SK-N-SH treated with all-trans-retinoic acid at 6 μM for 48 hours (cell line): ENCODE measurements at regions not wholly inside any gene's neighbourhood (a gene's known extent, or its start where the extent isn't known, plus 50 kb on each side); places are given as distances from the start of the nearest gene placed in this dataset.
"Not testable (repeated sequence)": the region's sequence is repeated elsewhere in the genome, so short reads cannot be mapped to it uniquely, and the experiment has no call there.

Experiments used
- ATAC-seq: fragments of 200-7000 bp; cut with Tn5 transposase; 3 replicates; pipeline ENCODE4 v1.9.1; 2020; ENCODE audit warnings: mild to moderate bottlenecking, moderate library complexity
- ARNTL ChIP-seq: fragments of 450-650 bp; formaldehyde crosslinking; IDR thresholded peaks from 2 replicates; pipeline ENCODE4 v1.5.0; 2020; ENCODE audit warnings: low read depth, mild to moderate bottlenecking, moderate library complexity, borderline replicate concordance
- CREB5 ChIP-seq: fragments of 250-450 bp; sonication (Bioruptor Pico); IDR thresholded peaks from 2 replicates; pipeline ENCODE4 v1.5.1; 2020; ENCODE audit warnings: low read depth, mild to moderate bottlenecking, moderate library complexity
- CSDC2 ChIP-seq: fragments of 250-450 bp; sonication (Bioruptor Pico); IDR thresholded peaks from 2 replicates; pipeline ENCODE4 v1.5.0; 2020; ENCODE audit warnings: mild to moderate bottlenecking, moderate library complexity
- CSRNP3 ChIP-seq: fragments of 250-450 bp; sonication (Bioruptor Pico); IDR thresholded peaks from 2 replicates; pipeline ENCODE4 v1.5.1; 2021; ENCODE audit warnings: mild to moderate bottlenecking, moderate library complexity
- ESRRG ChIP-seq: fragments of 250-450 bp; sonication (Bioruptor Pico); IDR thresholded peaks from 2 replicates; pipeline ENCODE4 v1.6.1; 2021; ENCODE audit warnings: mild to moderate bottlenecking
- ISL1 ChIP-seq: fragments of 250-450 bp; sonication (Bioruptor Pico); IDR thresholded peaks from 2 replicates; pipeline ENCODE4 v2.1.2; 2022; ENCODE audit warnings: mild to moderate bottlenecking, moderate library complexity
- OSR1 ChIP-seq: fragments of 250-450 bp; sonication (Bioruptor Pico); IDR thresholded peaks from 2 replicates; pipeline ENCODE4 v1.8.0; 2022; ENCODE audit warnings: moderate library complexity, mild to moderate bottlenecking, inconsistent platforms
- PATZ1 ChIP-seq: fragments of 250-450 bp; sonication (Bioruptor Pico); IDR thresholded peaks from 2 replicates; pipeline ENCODE4 v1.8.0; 2020; ENCODE audit warnings: mild to moderate bottlenecking, moderate library complexity, borderline replicate concordance
- PPARA ChIP-seq: fragments of 250-450 bp; sonication (Bioruptor Pico); IDR thresholded peaks from 2 replicates; pipeline ENCODE4 v1.5.0; 2020; ENCODE audit warnings: mild to moderate bottlenecking, borderline replicate concordance
- RARB ChIP-seq: fragments of 250-450 bp; sonication (Bioruptor Pico); IDR thresholded peaks from 2 replicates; pipeline ENCODE4 v1.8.0; 2021; ENCODE audit warnings: mild to moderate bottlenecking, moderate library complexity
- SNAI2 ChIP-seq: fragments of 250-450 bp; sonication (Bioruptor Pico); IDR thresholded peaks from 2 replicates; pipeline ENCODE4 v1.5.0; 2020; ENCODE audit warnings: mild to moderate bottlenecking, moderate library complexity
- TCF4 ChIP-seq: fragments of 250-450 bp; sonication (Bioruptor Pico); IDR thresholded peaks from 2 replicates; pipeline ENCODE4 v1.8.0; 2021; ENCODE audit warnings: mild to moderate bottlenecking, moderate library complexity, borderline replicate concordance
- TSHZ2 ChIP-seq: fragments of 250-450 bp; sonication (Bioruptor Pico); IDR thresholded peaks from 2 replicates; pipeline ENCODE4 v1.5.0; 2020; ENCODE audit warnings: mild to moderate bottlenecking, moderate library complexity
- ZC3H10 ChIP-seq: fragments of 250-450 bp; sonication (Bioruptor Pico); IDR thresholded peaks from 2 replicates; pipeline ENCODE4 v1.5.1; 2021; ENCODE audit warnings: mild to moderate bottlenecking, moderate library complexity
- ZFP3 ChIP-seq: fragments of 250-450 bp; sonication (Bioruptor Pico); IDR thresholded peaks from 2 replicates; pipeline ENCODE4 v1.5.0; 2020; ENCODE audit warnings: mild to moderate bottlenecking, moderate library complexity
- ZNF565 ChIP-seq: fragments of 450-650 bp; formaldehyde crosslinking; conservative IDR thresholded peaks from 2 replicates; pipeline ENCODE4 v1.5.0; 2020; ENCODE audit warnings: low read depth, mild to moderate bottlenecking, moderate library complexity
- ZNF70 ChIP-seq: fragments of 450-650 bp; formaldehyde crosslinking; IDR thresholded peaks from 2 replicates; pipeline ENCODE4 v1.5.0; 2020; ENCODE audit warnings: mild to moderate bottlenecking, moderate library complexity
- ZNF8 ChIP-seq: fragments of 450-650 bp; formaldehyde crosslinking; IDR thresholded peaks from 2 replicates; pipeline ENCODE4 v1.5.0; 2020; ENCODE audit warnings: mild to moderate bottlenecking, moderate library complexity
- TF ChIP-seq, protein P1 (sequence below): fragments of 250-450 bp; sonication (Bioruptor Pico); IDR thresholded peaks from 2 replicates; pipeline ENCODE4 v1.8.0; 2021; ENCODE audit warnings: low read depth, mild to moderate bottlenecking, moderate library complexity, borderline replicate concordance

- ATAC-seq: no peak
- no peak for TF ChIP-seq PPARA (CRISPR knock-in tag)
- TF ChIP-seq ESRRG: no peak
- TF ChIP-seq CREB5 (CRISPR knock-in tag): no peak
- no peak for TF ChIP-seq ZNF70 (CRISPR knock-in tag)
- TF ChIP-seq ZNF8: no peak
- TF ChIP-seq OSR1: no peak
- TF ChIP-seq TCF4 (CRISPR knock-in tag): no peak
- no peak for TF ChIP-seq RARB
- TF ChIP-seq SNAI2 (CRISPR knock-in tag): no peak
- TF ChIP-seq ISL1 (CRISPR knock-in tag): no peak
- TF ChIP-seq, protein P1, sequence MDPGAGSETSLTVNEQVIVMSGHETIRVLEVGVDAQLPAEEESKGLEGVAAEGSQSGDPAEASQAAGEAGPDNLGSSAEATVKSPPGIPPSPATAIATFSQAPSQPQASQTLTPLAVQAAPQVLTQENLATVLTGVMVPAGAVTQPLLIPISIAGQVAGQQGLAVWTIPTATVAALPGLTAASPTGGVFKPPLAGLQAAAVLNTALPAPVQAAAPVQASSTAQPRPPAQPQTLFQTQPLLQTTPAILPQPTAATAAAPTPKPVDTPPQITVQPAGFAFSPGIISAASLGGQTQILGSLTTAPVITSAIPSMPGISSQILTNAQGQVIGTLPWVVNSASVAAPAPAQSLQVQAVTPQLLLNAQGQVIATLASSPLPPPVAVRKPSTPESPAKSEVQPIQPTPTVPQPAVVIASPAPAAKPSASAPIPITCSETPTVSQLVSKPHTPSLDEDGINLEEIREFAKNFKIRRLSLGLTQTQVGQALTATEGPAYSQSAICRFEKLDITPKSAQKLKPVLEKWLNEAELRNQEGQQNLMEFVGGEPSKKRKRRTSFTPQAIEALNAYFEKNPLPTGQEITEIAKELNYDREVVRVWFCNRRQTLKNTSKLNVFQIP: no peak
Measured at GRCh38 chr15:47119349-47119748, 598.0 kb upstream of the SEMA6D start.

- TF ChIP-seq CSDC2: no peak
- TF ChIP-seq ZNF70 (CRISPR knock-in tag): no peak
- no peak for ATAC-seq
Measured at GRCh38 chr15:47124430-47125102, 592.7 kb upstream of the SEMA6D start.

GRCh38 chr15:47129033-47129432 is 588.3 kb upstream of the SEMA6D start:
- ATAC-seq: no peak
- TF ChIP-seq PPARA (CRISPR knock-in tag): no peak
- TF ChIP-seq OSR1: no peak
- no peak for TF ChIP-seq CREB5 (CRISPR knock-in tag)
- TF ChIP-seq ESRRG: no peak
- TF ChIP-seq ZNF70 (CRISPR knock-in tag): no peak
- no peak for TF ChIP-seq SNAI2 (CRISPR knock-in tag)
- no peak for TF ChIP-seq ZC3H10 (CRISPR knock-in tag)
- TF ChIP-seq ARNTL: no peak
- no peak for TF ChIP-seq ZNF8
- TF ChIP-seq CSRNP3: no peak
- TF ChIP-seq TCF4 (CRISPR knock-in tag): no peak
- TF ChIP-seq ZFP3 (CRISPR knock-in tag): no peak
- no peak for TF ChIP-seq ZNF565 (CRISPR knock-in tag)
- TF ChIP-seq TSHZ2 (CRISPR knock-in tag): no peak

GRCh38 chr15:47131450-47131849 is 585.9 kb upstream of the SEMA6D start:
- not testable (repeated sequence) for ATAC-seq

DNA sequence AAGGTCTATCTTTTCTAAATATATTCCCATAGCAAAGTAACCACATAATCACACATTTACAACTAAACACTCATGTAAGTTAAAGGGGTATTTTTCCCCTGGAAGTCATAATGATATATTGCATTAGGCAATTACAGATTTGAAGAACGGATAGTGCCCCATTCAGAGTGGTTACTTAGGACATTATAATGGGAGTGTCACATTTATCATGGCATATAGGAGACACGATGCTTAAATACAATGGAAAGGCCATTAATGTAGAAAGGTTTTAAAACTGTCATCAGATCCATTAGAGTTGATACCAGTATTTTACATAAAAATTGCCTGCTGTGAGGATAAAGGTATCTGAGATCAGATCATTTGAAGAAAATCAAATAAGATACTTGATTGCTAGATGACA is 582.0 kb upstream of the SEMA6D start:
- TF ChIP-seq TSHZ2 (CRISPR knock-in tag) (no peak), ZNF565 (CRISPR knock-in tag) (no peak), PATZ1 (CRISPR knock-in tag) (no peak), CSRNP3 (no peak)
- no peak for ATAC-seq
